GM23248 (cell line): ENCODE measurements at regions not wholly inside any gene's neighbourhood (a gene's known extent, or its start where the extent isn't known, plus 50 kb on each side); places are given as distances from the start of the nearest gene placed in this dataset.

ENCODE experiments used
- DNase-seq: peaks from one replicate; pipeline ENCODE4 v3.0.0-alpha.2; 2015
- H2AFZ ChIP-seq: fragments of 200-600 bp; sonication (generic); 2 replicates; pipeline ENCODE4 v1.6.1; 2016; ENCODE audit warnings: antibody characterized with exemption
- H3F3A ChIP-seq: fragments of 200-600 bp; sonication (generic); 2 replicates; pipeline ENCODE4 v1.6.1; 2016; ENCODE audit warnings: mild to moderate bottlenecking, antibody characterized with exemption, mixed run types; ENCODE audit not compliant: insufficient read depth
- H3K27ac ChIP-seq: fragments of 200-600 bp; sonication (generic); 2 replicates; pipeline ENCODE4 v1.5.1; 2016; ENCODE audit warnings: mild to moderate bottlenecking
- H3K27me3 ChIP-seq: fragments of 200-600 bp; sonication (generic); replicated peaks from 2 replicates; pipeline ENCODE4 v1.6.1; 2016; ENCODE audit warnings: mild to moderate bottlenecking; ENCODE audit not compliant: insufficient read depth
- H3K36me3 ChIP-seq: fragments of 200-600 bp; sonication (generic); 2 replicates; pipeline ENCODE4 v1.6.1; 2016; ENCODE audit warnings: low read depth, mild to moderate bottlenecking
- H3K4me1 ChIP-seq: fragments of 200-600 bp; sonication (generic); 2 replicates; pipeline ENCODE4 v1.6.1; 2016; ENCODE audit warnings: mild to moderate bottlenecking; ENCODE audit not compliant: insufficient read depth
- H3K4me2 ChIP-seq: fragments of 200-600 bp; sonication (generic); one replicate; pipeline ENCODE4 v1.6.1; 2016; ENCODE audit warnings: mild to moderate bottlenecking; ENCODE audit not compliant: unreplicated experiment
- H3K4me3 ChIP-seq: fragments of 200-600 bp; sonication (generic); 2 replicates; pipeline ENCODE4 v1.5.1; 2016; ENCODE audit warnings: mild to moderate bottlenecking
- H3K79me2 ChIP-seq: fragments of 200-600 bp; sonication (generic); 2 replicates; pipeline ENCODE4 v1.6.1; 2016; ENCODE audit warnings: mild to moderate bottlenecking; ENCODE audit not compliant: insufficient read depth
- H3K9ac ChIP-seq: fragments of 200-600 bp; sonication (generic); 2 replicates; pipeline ENCODE4 v1.6.1; 2016; ENCODE audit warnings: mild to moderate bottlenecking
- H3K9me2 ChIP-seq: fragments of 200-600 bp; sonication (generic); 2 replicates; pipeline ENCODE4 v1.6.1; 2016; ENCODE audit warnings: mixed run types, mild to moderate bottlenecking, moderate library complexity; ENCODE audit not compliant: insufficient read depth
- H3K9me3 ChIP-seq: fragments of 200-600 bp; sonication (generic); one replicate; pipeline ENCODE4 v1.6.1; 2017; ENCODE audit warnings: low read depth
- H4K20me1 ChIP-seq: fragments of 200-600 bp; sonication (generic); 2 replicates; pipeline ENCODE4 v1.6.0; 2016; ENCODE audit not compliant: insufficient read depth
- EZH2 ChIP-seq: fragments of 200-600 bp; sonication (generic); IDR thresholded peaks from 2 replicates; pipeline ENCODE4 v1.6.1; 2018; ENCODE audit warnings: antibody characterized with exemption, mild to moderate bottlenecking; ENCODE audit not compliant: insufficient read depth, poor library complexity, severe bottlenecking
- EZH2phosphoT487 ChIP-seq: fragments of 200-600 bp; sonication (generic); IDR thresholded peaks from 2 replicates; pipeline ENCODE4 v1.6.1; 2018; ENCODE audit warnings: antibody characterized with exemption, moderate library complexity, mild to moderate bottlenecking, low read depth; ENCODE audit not compliant: insufficient read depth
- WGBS, 2 experiments: methylation state at CpG; one replicate each; pipeline ENCODE4 v1.1.6; 2015 to 2017; ENCODE audit warnings: low lambda C conversion rate in 2 of 2, low coverage in 1 of 2; ENCODE audit errors: missing lambda C conversion rate in 2 of 2; 5-methylcytosine and 5-hydroxymethylcytosine counted together
- in situ Hi-C: fragments of 300-500 bp; cut with MboI; formaldehyde crosslinking; loops from 2 replicates; pipeline ENCODE4 v1.15.0; 2020

- Histone ChIP-seq H4K20me1 (no peaks in the 10 kb centered on the region), H3K4me2 (peak overlapping the region; percentile 56), H3K27ac (peak overlapping the region; percentile 52), H3K9me2 (no peaks in the 10 kb centered on the region), H3K4me1 (peaks cover 44% of the 10 kb centered on the region), H3K4me3 (no peak overlapping the region), H3K79me2 (peaks cover 25% of the 10 kb centered on the region; the same call in 1 of the 2 replicates), H2AFZ (no peak overlapping the region), H3K9me3 (no peaks in the 10 kb centered on the region), H3K27me3 (no peaks in the 10 kb centered on the region), H3F3A (peaks cover 38% of the 10 kb centered on the region), H3K9ac (no peak overlapping the region), H3K36me3 (no peaks in the 10 kb centered on the region)
- 39 to 56% methylated on average over 3 of the region's 3 CpGs for WGBS, 2 experiments
- DNase-seq: peak; percentile 43
- in situ Hi-C loops: no loop called here
- TF ChIP-seq EZH2 (no peak), EZH2phosphoT487 (no peak)
Measured at GRCh38 chr11:122343210-122343609, 227.2 kb upstream of the BLID start.

GRCh38 chr11:122342089-122342744, 226.2 kb upstream of the BLID start:
- TF ChIP-seq EZH2phosphoT487 (no peak), EZH2 (no peak)
- Histone ChIP-seq H3K4me3 (no peak overlapping the region), H3K9ac (no peak overlapping the region), H3F3A (peaks cover 38% of the 10 kb centered on the region), H3K9me2 (no peaks in the 10 kb centered on the region), H3K9me3 (no peaks in the 10 kb centered on the region), H3K4me2 (no peak overlapping the region), H3K79me2 (0 out of 2 replicates have a peak, but pooled peaks cover 17% of the 10 kb centered on the region), H4K20me1 (no peaks in the 10 kb centered on the region), H2AFZ (no peak overlapping the region), H3K27me3 (no peaks in the 10 kb centered on the region), H3K27ac (no peak overlapping the region), H3K4me1 (peaks cover 44% of the 10 kb centered on the region), H3K36me3 (no peaks in the 10 kb centered on the region)
- in situ Hi-C loops: no loop called here
- peak; percentile 49 for DNase-seq
- 43 to 57% methylated on average over 4 of the region's 4 CpGs for WGBS, 2 experiments

- no peaks in the 10 kb centered on the region for H3K27me3 ChIP-seq
- no peaks in the 10 kb centered on the region for H4K20me1 ChIP-seq
- 0 out of 2 replicates have a peak, but pooled peaks cover 16% of the 10 kb centered on the region for H3K79me2 ChIP-seq
- H3K9me3 ChIP-seq: no peaks in the 10 kb centered on the region
- H3K9ac ChIP-seq: no peak overlapping the region
- H3F3A ChIP-seq: peaks cover 38% of the 10 kb centered on the region
- H2AFZ ChIP-seq: no peak overlapping the region
- no peak overlapping the region for H3K4me2 ChIP-seq
- TF ChIP-seq EZH2: no peak
- TF ChIP-seq EZH2phosphoT487: no peak
- H3K36me3 ChIP-seq: no peaks in the 10 kb centered on the region
- H3K9me2 ChIP-seq: no peaks in the 10 kb centered on the region
- in situ Hi-C loops: no loop called here
- WGBS, 2 experiments: 66 to 76% methylated on average over 2 of the region's 2 CpGs
- no peak overlapping the region for H3K27ac ChIP-seq
- peaks cover 44% of the 10 kb centered on the region for H3K4me1 ChIP-seq
- no peak overlapping the region for H3K4me3 ChIP-seq
- no peak for DNase-seq
Measured at GRCh38 chr11:122341477-122341876, 225.5 kb upstream of the BLID start.

- Histone ChIP-seq H4K20me1 (no peaks in the 10 kb centered on the region), H3K79me2 (0 out of 2 replicates have a peak, but pooled peaks cover 16% of the 10 kb centered on the region), H3K9ac (no peak overlapping the region), H3K9me2 (no peaks in the 10 kb centered on the region), H3K9me3 (no peaks in the 10 kb centered on the region), H3K27ac (no peak overlapping the region), H3K36me3 (no peaks in the 10 kb centered on the region), H2AFZ (no peak overlapping the region), H3K4me3 (no peak overlapping the region), H3K27me3 (no peaks in the 10 kb centered on the region), H3K4me2 (no peak overlapping the region), H3F3A (peaks cover 38% of the 10 kb centered on the region), H3K4me1 (peaks cover 48% of the 10 kb centered on the region)
- DNase-seq: no peak
- 70 to 75% methylated on average over 3 of the region's 3 CpGs for WGBS, 2 experiments
- TF ChIP-seq EZH2phosphoT487: no peak
- TF ChIP-seq EZH2: no peak
- in situ Hi-C loops: no loop called here
Measured at GRCh38 chr11:122340607-122341290, 224.7 kb upstream of the BLID start.
